ENCODE measurements at regions not wholly inside any gene's neighbourhood (a gene's known extent, or its start where the extent isn't known, plus 50 kb on each side); places are given as distances from the start of the nearest gene placed in this dataset.

GRCh38 chr2:12818416-12819102 is 101.8 kb downstream of the TRIB2 start:
- no peak for TF ChIP-seq CTCF (IDR thresholded peaks at IDR 0.05)
- TF ChIP-seq POLR2A (IDR thresholded peaks at IDR 0.05), result no peak

All from testis (tissue), 2 donors.